ENCODE measurements at regions not wholly inside any gene's neighbourhood (a gene's known extent, or its start where the extent isn't known, plus 50 kb on each side); places are given as distances from the start of the nearest gene placed in this dataset.

DNA sequence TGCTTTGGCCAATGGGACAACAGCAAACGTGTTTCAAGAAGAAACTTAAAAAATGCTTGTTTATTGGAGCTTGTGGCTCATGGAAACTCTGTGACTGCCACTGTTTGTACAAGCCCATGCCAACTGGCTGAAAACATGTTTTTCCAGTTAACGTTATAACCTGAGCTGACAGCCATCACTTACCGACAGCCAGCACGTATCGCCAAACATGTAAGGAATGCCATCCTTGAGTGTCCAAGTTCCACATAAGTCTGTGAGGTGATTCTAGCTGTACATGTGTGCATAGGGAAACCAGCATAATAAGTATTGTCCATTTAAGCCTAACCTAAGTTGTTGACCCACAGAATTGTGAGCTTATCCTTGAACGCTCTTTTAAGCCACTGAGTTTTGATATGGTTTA is 596.9 kb downstream of the TRHDE start:
- H2AFZ ChIP-seq (ENCODE audit: control insufficient read depth, low read length): no peak overlapping the region
- DNase-seq (ENCODE audit: low read depth, low spot score) (no peak), FAIRE-seq (no peak)
- no peaks in the 10 kb centered on the region for H3K79me2 ChIP-seq (ENCODE audit: control insufficient read depth, insufficient read depth, low read length)
- H3K9ac ChIP-seq (ENCODE audit: control insufficient read depth, extremely low read depth, insufficient read depth, low read length): no peak overlapping the region
- H3K4me3 ChIP-seq (ENCODE audit: control insufficient read depth in 2 of 3, extremely low read depth in 1 of 3, insufficient read depth in 2 of 3, low read depth in 1 of 3, low read length in 3 of 3): no peak overlapping the region
- no peak overlapping the region for H3K27ac ChIP-seq (ENCODE audit: control insufficient read depth, insufficient read depth, low read length)
- TF ChIP-seq CTCF (optimal IDR thresholded peaks at IDR 0.05 in 1 of 3, IDR thresholded peaks at IDR 0.05 in 1 of 3, conservative IDR thresholded peaks at IDR 0.05 in 1 of 3; ENCODE audit: extremely low read depth in 1 of 3, insufficient read depth in 2 of 3, low read length in 3 of 3): no peak
- no peak for TF ChIP-seq EZH2 (IDR thresholded peaks at IDR 0.05; ENCODE audit: low read length)
- H3K9me1 ChIP-seq (ENCODE audit: control insufficient read depth, extremely low read depth, insufficient read depth, low read length): no peaks in the 10 kb centered on the region
- no peak overlapping the region for H3K4me2 ChIP-seq (ENCODE audit: control insufficient read depth, extremely low read depth, insufficient read depth, low read depth, low read length)
- H4K20me1 ChIP-seq (ENCODE audit: control insufficient read depth, extremely low read depth, insufficient read depth, low read length): no peaks in the 10 kb centered on the region
- H3K4me1 ChIP-seq (ENCODE audit: control insufficient read depth, extremely low read depth, insufficient read depth, low read length): no peaks in the 10 kb centered on the region
- H3K27me3 ChIP-seq (ENCODE audit: control insufficient read depth, extremely low read depth, insufficient read depth, low read length): no peaks in the 10 kb centered on the region
- dilution Hi-C loops (cut with MboI; ENCODE audit: extremely low pct_ligation_motif_present, low sequenced_read_pairs): no loop called here
- no peaks in the 10 kb centered on the region for H3K36me3 ChIP-seq (ENCODE audit: control insufficient read depth in 2 of 2, extremely low read depth in 1 of 2, insufficient read depth in 2 of 2, low read length in 2 of 2)
- no peaks in the 10 kb centered on the region for H3K9me3 ChIP-seq (ENCODE audit: control insufficient read depth, low read depth, low read length)

- Histone ChIP-seq H3K9ac (ENCODE audit: control insufficient read depth, extremely low read depth, insufficient read depth, low read length) (no peak overlapping the region), H3K4me1 (ENCODE audit: control insufficient read depth, extremely low read depth, insufficient read depth, low read length) (no peaks in the 10 kb centered on the region), H3K27ac (ENCODE audit: control insufficient read depth, insufficient read depth, low read length) (no peak overlapping the region), H3K27me3 (ENCODE audit: control insufficient read depth, extremely low read depth, insufficient read depth, low read length) (no peaks in the 10 kb centered on the region), H3K4me2 (ENCODE audit: control insufficient read depth, extremely low read depth, insufficient read depth, low read depth, low read length) (no peak overlapping the region), H3K36me3 (ENCODE audit: control insufficient read depth in 2 of 2, extremely low read depth in 1 of 2, insufficient read depth in 2 of 2, low read length in 2 of 2) (no peaks in the 10 kb centered on the region), H2AFZ (ENCODE audit: control insufficient read depth, low read length) (no peak overlapping the region), H3K9me1 (ENCODE audit: control insufficient read depth, extremely low read depth, insufficient read depth, low read length) (no peaks in the 10 kb centered on the region), H4K20me1 (ENCODE audit: control insufficient read depth, extremely low read depth, insufficient read depth, low read length) (no peaks in the 10 kb centered on the region), H3K79me2 (ENCODE audit: control insufficient read depth, insufficient read depth, low read length) (no peaks in the 10 kb centered on the region), H3K4me3 (ENCODE audit: control insufficient read depth in 2 of 3, extremely low read depth in 1 of 3, insufficient read depth in 2 of 3, low read depth in 1 of 3, low read length in 3 of 3) (no peak overlapping the region), H3K9me3 (ENCODE audit: control insufficient read depth, low read depth, low read length) (no peaks in the 10 kb centered on the region)
- DNase-seq (ENCODE audit: low read depth, low spot score) (no peak), FAIRE-seq (no peak)
- dilution Hi-C loops (cut with MboI; ENCODE audit: extremely low pct_ligation_motif_present, low sequenced_read_pairs): no loop called here
- no peak for TF ChIP-seq EZH2 (IDR thresholded peaks at IDR 0.05; ENCODE audit: low read length)
- no peak for TF ChIP-seq CTCF (optimal IDR thresholded peaks at IDR 0.05 in 1 of 3, IDR thresholded peaks at IDR 0.05 in 1 of 3, conservative IDR thresholded peaks at IDR 0.05 in 1 of 3; ENCODE audit: extremely low read depth in 1 of 3, insufficient read depth in 2 of 3, low read length in 3 of 3)
Measured at GRCh38 chr12:72872238-72872887, 600.2 kb downstream of the TRHDE start.

Measured in keratinocyte (primary cell).